ENCODE measurements at regions not wholly inside any gene's neighbourhood (a gene's known extent, or its start where the extent isn't known, plus 50 kb on each side); places are given as distances from the start of the nearest gene placed in this dataset.
"Not testable (repeated sequence)": the region's sequence is repeated elsewhere in the genome, so short reads cannot be mapped to it uniquely, and the experiment has no call there.

- not testable (repeated sequence) for TF ChIP-seq CTCF (conservative IDR thresholded peaks at IDR 0.05 in 1 of 2, IDR thresholded peaks at IDR 0.05 in 1 of 2; ENCODE audit: extremely low read depth in 1 of 2, insufficient read depth in 1 of 2, low read depth in 1 of 2, low read length in 2 of 2); EZH2 (IDR thresholded peaks at IDR 0.05; ENCODE audit: borderline replicate concordance, low read length)
Measured at GRCh38 chr20:30814312-30814639, 443.2 kb upstream of the DEFB115 start.
